ENCODE measurements at regions not wholly inside any gene's neighbourhood (a gene's known extent, or its start where the extent isn't known, plus 50 kb on each side); places are given as distances from the start of the nearest gene placed in this dataset.
"Not testable (repeated sequence)": the region's sequence is repeated elsewhere in the genome, so short reads cannot be mapped to it uniquely, and the experiment has no call there.

DNA sequence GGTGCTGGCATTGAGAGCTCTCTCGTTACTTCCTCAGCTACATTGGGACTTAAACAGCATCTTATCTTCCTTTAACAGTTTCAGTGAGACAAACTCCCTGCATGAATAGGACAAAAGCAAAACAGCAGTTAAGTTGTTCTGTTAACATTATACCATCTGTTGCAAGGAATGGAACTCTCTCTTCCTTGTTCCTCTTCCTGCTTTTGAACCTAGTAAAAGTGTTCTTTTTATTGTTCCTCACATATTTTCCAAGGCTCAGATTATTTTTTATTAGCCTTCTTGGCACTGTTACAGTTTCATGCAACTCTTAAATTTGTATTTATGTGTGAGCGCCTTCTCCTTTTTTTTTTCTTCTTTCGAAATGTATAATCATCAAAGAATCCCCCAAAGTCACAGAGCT lies 202.6 kb upstream of the UFM1 start:
- no peak for DNase-seq (ENCODE audit: low spot score)

DNA sequence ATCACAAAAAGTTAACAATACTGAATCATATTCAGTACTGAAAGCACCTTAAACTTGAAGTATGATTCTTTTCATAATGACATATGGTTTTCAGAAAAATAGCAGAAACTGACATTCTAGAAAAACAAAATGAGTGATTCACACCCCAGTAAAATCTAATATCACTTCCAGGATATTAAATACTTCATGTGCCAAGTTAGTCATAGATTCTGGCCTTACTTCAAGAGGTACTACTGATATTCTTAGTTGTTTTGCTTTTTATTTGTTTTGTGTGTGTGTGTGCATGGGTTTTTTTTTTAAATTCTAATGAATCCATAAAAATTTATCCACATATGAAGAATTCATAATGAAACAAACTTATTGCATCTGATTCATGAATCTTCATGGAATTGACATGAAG lies 207.9 kb upstream of the UFM1 start:
- no peak for DNase-seq (ENCODE audit: low spot score)

DNA sequence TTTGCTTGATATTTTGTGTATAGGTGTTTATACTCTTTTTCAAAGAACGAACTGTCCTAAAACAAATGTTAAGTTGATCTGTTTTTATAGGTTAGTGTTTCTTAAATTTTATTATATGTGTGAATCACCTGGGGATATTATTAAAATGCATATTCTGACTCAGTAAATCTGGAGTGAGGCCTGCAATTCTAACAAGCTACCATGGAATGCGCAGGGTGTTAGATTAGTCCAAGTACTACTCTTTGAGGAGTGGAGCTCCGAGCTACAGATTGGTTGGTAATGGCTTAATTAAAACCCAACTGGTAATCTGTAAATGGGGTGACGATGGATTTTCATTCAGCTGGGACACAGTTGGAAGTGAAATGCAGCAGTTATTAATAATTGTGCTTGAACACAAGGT lies 214.1 kb upstream of the UFM1 start:
- no peak for DNase-seq (ENCODE audit: low spot score)

DNA sequence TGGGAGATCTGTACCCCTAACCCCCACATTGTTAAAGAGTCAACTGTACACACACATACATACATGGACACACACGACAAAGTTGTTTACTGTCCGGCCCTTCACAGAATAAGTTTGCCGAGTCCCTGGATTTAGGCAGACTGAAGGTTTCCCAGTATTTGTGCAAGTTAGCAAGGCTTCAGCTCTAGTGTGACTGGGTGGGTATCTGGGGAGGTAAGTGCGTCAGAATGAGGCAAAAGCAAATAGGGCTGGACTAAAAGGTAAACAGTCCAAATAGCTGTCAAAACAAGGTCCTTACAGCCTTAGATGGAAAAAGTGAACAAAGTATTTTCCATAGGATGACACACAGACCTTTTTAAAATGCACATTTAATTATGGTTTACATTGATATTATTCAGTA lies 228.4 kb upstream of the UFM1 start:
- DNase-seq (ENCODE audit: low spot score) = no peak

DNA sequence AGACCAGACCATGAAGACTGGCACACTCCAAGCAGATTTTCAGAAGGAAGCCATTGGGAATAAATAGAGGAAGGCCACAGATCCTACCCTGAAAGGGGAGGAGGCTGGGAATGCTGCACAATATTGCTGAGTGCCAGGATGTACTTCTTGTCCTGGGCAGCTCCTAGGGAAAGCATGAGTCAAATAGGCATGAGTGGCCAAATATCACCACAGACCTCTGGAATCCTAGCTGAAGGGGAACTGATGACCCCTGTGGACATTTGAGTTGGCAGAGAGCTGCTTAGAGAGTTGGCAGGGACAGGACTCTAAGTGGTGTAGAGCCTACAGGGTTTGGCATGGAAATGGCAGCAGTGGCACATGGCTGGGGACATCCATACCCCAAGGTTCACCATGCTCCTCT lies 234.3 kb upstream of the TRPC4 start:
- no peak for DNase-seq (ENCODE audit: low spot score)

DNA sequence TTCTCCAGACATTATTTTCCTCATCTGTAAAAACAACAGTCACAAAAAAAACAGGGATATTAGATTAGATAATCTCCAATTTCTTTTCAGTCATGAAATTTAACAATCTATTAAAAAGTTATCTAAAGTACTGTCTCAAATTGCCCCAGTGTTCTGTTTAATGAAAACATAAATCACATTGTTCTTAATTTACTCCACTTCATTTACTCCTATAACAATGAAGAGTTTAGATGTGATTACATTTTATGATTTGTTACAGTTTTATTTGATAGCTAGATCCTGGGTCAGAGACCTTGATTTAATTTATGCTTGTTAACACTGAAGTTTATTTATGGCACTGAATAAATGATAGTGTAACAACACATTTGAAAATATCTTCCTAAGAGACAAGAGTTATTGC lies 230.2 kb upstream of the TRPC4 start:
- no peak for DNase-seq (ENCODE audit: low spot score)

DNA sequence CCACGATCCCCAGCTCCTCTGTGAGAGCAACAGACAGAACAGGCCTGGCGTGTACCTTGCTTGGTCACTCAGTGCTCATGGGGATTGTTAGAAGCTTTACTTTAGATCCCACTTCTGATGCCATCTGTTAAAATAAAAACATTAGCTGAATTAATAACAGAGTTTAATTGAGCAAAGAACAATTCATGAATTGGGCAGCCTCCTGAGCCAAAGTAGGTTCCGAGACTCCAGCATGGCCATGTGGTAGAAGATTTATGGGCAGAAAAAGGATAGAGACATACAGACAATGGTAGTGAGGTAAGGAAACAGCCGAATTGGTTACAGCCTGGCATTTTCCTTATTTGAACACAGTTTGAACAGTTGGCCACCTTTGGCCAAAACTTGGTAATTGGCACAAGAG lies 223.9 kb upstream of the TRPC4 start:
- no peak for DNase-seq (ENCODE audit: low spot score)

DNA sequence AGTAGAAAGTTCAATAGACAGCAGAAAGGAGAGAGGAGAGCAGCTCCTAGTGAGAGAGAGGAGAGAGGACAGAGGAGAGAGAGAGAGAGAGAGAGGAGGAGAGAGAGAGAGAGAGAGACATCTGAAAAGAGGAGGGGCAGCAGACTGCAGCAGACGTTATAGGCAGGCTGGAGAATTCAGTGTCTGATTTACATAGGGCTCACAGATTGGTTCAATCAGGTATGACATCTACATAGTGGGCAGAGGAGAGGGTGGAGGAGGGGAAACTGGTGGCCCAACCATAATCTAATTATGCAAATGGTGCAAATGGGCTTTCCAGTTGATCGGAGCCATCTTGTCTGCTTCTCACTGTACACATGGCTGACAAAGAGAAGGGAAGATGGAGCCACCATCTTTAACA lies 221.3 kb upstream of the TRPC4 start:
- no peak for DNase-seq (ENCODE audit: low spot score)

DNA sequence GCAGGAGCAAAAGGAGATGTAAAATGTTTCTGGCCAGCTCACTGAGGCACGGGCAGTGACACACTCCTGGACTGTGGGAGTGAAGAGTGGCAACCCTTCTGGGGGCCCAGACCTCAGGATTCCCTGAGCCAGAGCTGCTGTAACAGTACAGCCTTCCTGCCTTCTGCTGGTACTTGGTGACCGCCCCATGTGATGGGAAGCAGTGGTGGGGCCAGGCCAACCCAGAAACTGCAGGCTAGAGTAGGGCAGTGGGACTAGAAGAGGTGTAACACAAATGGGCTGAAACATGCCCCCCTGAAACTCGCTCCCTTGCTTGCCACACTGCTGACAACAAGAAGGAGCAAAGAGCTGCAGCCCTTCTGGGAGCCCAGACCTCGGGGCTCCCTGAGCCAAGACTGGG lies 217.1 kb upstream of the TRPC4 start:
- no peak for DNase-seq (ENCODE audit: low spot score)

DNA sequence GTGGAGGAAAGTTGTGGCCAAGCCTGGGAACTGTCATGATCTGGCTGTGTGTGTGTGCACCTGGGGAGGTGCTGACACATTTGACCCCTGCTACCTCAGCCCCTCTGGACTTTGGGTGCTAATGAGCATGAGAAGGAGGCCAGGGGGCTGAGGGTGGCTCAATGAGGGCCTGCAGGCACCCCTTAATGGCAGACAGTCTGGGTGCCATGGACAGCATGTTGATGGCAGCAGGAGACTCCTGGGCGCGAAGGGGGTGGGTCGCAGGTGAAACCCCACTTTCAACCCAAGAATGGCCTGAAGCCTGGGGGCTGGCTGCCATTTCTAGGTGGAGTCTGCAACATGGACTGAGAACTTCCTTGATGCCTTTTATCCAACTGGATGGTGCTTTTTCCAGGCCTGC lies 216.4 kb upstream of the TRPC4 start:
- DNase-seq (ENCODE audit: low spot score) = no peak

DNA sequence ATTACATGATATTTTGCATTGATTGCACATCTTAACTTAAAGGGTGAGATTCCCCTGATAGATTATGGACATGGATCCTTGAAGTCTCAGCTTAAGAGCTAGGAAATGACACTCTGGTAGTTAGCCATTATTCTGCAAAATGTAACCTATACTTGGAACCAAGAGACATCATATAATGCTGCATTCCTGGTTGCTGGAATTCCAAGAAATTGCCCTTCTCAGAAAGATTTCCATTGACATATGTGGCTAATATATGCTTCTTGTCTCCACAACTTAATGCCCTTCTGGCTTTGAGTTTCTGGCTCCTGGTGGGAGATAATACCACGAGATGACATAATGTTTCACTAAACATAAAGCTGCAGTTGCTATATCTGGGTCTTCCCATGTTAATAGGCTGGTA lies 204.4 kb upstream of the TRPC4 start:
- DNase-seq (ENCODE audit: low spot score) = no peak

DNA sequence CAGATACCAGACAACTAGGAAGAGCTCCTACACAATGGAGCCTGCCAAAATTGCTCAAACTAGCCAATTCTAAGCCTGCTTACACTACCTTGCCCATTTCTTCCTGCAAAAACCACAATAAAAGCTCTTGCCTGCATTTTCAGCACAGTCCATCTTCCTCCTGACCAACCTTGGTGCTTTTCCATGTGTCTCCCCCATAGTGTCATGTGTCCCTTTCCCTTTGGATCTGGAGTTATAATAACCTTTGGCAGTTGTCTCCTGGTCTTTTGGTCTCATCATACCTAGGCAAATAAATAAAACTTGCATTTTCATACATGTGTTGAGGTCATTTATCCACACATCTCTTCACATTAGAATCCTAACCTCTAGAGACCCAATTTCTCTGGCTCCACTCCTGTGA lies 203.1 kb upstream of the TRPC4 start:
- no peak for DNase-seq (ENCODE audit: low spot score)

DNA sequence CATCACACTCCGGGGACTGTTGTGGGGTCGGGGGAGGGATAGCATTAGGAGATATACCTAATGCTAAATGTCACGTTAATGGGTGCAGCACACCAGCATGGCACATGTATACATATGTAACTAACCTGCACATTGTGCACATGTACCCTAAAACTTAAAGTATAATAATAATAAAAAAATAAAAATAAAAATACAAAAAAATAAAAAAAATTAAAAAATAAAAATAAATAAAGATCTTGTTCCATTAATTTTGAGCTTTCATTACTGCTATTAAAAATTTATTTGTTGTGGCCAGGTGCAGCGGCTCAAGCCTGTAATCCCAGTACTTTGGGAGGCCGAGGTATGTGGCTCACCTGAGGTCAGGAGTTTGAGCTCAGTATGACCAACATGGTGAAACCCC lies 201.8 kb upstream of the TRPC4 start:
- not testable (repeated sequence) for DNase-seq (ENCODE audit: low spot score)

DNA sequence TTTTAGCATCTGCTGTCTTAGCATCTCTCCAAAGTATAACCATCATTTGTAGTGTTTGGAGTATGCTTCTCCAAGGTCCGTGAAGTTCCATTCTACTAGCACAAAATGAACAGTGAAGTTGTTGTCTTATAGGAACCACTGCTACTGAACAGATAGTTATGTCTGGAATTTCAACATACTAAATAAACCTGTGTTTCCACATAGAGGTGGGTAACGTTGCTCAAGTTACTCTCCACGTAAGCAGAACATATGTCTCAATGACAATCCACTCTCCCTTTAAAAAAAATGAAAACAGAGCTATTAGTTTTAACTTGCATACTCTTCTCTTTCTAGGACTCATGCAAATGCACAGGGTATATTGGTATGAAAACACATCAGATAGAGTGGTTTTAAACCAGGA lies 184.3 kb upstream of the TRPC4 start:
- DNase-seq (ENCODE audit: low spot score) = no peak

DNA sequence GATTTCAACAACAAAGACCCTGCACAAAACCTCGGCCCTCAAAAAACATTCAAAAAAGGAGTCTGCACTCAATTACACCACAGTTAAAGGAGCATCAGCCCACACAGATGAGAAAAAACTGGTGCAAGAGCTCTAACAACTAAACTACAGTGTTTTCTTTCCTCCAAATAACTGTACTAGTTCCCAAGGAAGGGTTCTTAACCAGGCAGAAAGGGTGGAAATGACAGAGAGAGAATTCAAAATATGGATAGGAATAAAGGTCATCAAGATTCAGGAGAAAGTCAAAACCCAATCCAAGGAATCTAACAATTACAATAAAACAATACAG lies 176.4 kb upstream of the TRPC4 start:
- DNase-seq (ENCODE audit: low spot score) = no peak

DNA sequence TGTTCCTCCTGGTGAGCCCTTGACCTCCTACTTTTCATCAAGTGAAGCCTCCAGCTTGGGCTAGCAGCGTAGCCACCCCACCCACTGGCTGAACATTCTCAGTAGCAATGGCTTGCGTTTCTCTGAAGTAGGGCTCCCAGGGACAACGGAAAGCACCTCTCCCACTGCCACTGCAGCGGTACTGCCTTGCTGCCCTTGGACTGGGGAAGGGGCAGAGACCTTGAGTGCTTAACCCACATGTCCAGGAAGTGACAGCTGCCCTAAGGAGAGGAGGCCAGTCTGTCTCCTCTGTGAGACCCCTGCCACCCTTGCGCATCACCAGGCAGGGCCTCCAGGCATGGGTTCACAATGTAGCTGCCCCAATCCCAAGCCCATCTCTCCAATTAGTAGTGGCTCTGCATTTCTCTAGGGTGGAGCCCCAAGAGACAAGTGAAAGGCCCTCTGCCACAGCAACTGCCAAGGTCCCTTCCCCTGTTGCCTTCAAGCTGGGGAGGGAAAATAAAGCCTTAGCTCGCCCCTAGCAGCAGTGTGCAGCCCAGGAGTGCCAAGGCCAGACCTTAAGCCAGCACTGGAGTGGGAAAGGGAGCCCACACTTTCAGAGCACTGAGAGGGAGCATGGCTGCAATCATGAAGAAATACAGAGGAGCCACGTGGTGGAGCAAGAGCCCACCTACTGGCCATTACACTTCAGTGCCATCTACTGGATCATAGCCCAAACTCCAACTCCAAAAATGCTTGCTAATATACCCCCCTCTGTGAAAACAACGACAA lies 175.9 kb upstream of the TRPC4 start:
- DNase-seq (ENCODE audit: low spot score) = no peak

DNA sequence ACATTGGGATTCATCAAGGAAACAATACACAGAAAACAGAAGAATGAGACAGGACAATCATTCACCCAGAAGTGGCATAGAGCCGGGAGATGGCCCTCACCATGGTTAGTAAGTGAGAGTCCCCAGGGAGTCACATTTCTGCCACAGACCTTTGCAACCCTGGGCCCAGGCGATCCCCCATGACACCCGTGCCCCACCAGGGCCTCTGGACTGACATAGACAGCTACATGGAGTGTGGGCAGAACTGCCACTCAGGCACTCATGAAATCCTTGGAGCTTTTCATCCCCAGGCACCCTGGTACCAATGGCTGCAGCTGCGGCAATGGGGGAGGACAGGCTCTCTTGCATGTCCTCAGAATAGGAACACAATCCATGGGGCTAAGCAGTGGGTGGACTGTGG lies 174.5 kb upstream of the TRPC4 start:
- no peak for DNase-seq (ENCODE audit: low spot score)

DNA sequence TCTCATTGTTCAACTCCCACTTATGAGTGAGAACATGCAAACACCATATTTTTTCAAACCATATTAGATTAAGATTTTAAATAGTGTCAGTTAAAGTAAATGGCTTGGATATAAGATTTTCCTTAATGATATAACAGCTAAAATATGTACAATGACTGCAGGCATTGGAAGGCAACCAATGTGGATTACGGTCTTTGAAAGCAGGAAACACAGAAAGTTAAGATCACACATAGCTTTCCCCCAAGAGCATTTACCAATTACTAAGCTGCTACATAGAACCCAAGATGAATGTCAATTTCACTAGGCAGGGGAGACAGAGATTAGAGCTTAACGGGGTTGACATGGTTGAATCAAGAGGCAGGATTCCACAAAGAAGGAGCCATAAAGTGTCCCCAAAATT lies 173.2 kb upstream of the TRPC4 start:
- DNase-seq (ENCODE audit: low spot score) = no peak

DNA sequence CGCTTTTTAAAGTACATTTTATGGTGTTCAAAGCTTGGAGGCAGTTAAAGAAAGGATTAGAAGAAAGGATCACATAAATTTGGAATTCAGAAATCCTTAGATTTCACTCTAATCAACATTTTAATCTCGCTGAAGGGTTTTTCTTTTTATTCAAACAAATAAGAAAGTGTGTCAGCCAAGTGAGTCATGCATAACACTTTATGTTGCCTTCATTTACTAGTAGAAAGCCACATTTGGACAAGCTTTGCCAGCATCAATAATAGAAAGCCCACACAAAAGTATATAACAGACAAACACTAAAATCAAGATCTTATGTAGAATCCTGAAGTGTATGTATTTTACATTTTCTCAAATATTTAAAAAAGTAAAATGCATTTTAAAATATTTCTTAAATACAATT lies 154.9 kb upstream of the TRPC4 start:
- DNase-seq (ENCODE audit: low spot score) = no peak

DNA sequence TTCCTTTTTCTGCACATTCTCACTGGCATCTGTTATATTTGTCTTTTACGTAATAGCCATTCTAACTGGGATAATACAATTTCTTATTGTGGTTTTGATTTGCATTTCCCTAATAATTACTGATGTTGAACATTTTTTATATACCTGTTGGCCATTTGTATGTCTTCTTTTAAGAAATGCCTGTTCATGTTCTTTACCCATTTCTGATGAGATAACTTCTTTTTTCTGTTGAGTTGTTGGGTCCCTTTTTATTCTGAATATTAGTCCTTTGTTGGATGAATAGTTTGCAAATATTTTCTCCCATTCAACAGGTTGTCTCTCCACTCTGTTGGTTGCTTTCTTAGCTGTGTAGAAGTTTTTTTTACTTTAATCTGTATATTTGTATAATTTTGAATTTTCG lies 147.7 kb upstream of the TRPC4 start:
- DNase-seq (ENCODE audit: low spot score) = no peak

DNA sequence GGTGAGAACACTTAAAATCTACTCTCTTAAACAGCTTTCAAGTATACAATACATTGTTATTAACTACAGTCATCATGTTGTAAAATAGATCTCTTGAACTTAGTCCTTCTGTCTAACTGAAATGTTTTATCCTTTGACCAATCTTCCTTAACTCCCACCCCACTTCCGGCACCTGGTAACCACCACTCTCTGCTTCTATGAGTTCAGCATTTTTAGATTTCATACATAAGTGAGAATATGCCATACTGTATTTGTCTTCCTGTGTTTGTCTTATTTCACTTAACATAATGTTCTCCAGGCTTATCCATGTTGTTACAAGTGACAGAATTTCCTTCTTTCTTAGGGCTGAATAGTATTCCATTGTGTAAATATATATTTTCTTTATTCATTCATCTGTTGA lies 144.1 kb upstream of the TRPC4 start:
- no peak for DNase-seq (ENCODE audit: low spot score)

DNA sequence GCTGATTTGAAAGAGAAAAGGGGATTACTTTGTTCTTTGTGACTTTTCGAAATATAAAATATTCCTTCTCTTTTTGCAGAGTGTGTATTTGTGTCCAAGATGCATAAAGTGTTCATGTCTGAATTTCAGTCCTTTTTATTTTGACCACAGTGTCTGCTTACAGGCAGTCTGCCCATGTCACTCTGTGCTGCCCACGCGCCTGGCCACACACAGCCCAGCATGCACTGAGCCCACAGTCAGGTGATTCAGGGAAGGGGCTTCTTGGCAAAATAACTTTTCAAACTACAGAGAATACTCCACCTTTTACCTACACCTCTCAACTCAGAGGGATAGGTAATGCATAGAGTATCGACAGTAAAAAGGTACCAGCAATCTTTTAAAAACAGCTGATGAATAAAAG lies 142.5 kb upstream of the TRPC4 start:
- no peak for DNase-seq (ENCODE audit: low spot score)

DNA sequence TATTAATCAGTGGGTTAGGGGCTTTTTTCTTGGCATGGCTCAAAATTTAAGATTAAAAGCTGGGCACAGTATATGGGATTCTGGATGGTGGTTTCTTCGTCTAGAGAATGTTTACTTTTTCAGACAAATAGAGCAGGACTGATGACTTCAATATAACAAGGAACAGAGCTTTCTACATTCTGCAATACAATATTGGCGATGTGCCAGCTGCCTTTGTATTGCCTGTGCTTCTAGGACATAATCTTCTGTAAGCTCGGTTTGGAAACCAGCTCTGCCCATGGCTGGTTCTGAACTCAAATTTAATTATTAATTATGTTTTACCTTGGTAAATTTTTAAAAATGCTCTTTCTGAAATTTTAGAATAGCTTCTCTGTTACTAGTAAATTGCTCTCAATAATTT lies 139.1 kb upstream of the TRPC4 start:
- peak; percentile 27 for DNase-seq (ENCODE audit: low spot score)

DNA sequence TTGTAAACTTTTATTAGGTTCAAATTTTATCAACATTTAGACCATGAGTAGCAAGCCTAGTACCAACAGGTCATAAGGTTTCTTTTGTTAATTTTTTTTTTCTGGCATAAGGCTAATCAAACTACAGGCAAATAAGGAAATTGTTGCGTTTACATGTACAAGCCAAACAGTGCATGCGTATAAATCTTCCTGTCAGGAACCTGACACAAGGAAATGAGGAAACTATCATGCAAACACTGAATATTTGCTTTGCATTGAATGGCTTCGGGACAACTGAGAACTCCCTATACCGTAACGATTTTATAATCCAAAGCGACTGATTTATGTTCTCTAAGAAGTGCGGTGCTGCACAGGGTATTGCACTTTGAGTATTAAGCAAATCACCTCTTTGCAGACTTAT lies 133.0 kb upstream of the TRPC4 start:
- DNase-seq (ENCODE audit: low spot score) = no peak

DNA sequence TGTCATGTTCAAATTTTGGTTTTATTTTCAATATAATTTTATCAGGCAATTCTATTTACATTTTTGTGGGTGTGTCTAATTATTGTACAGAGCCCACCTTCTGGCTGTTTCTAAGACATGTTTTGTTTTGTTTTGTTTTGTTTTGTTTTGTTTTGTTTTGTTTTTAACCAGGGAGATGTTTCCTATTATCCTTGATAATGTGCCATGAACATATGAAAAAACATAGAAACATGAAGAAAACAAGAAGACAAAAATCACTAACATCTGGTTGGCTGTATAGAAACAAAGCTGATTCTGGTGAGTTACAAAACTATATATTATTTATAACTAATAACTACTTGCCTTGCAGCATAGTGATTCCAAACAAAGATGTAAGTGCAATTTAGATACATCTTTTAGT lies 128.1 kb upstream of the TRPC4 start:
- no peak for DNase-seq (ENCODE audit: low spot score)
